SKM-1 (cell line): ENCODE measurements at regions not wholly inside any gene's neighbourhood (a gene's known extent, or its start where the extent isn't known, plus 50 kb on each side); places are given as distances from the start of the nearest gene placed in this dataset.

Source experiments
- DNase-seq: peaks from one replicate; lab custom pipeline; 2025; ENCODE audit not compliant: unreplicated experiment; lab: John Stamatoyannopoulos, UW

DNA sequence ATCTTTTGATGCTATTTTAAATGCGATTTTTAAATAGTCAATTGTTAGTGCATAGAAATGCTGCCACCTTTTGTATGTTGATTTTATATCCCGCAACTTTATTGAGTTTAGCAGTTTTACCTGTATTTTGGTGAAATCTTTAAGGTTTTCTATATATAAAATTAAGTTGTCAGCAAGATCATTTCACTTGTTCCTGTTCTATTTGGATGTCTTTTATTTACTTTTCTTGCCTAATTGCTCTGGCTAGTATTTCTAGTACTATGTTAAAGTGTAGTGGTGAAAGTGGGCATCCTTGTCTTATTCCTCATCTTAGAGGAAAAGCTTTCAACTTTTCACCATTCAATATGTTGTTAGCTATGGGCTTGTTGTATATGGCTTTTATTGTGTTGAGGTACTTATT, 813.3 kb upstream of the CELF2 start:
- no peak for DNase-seq

DNA sequence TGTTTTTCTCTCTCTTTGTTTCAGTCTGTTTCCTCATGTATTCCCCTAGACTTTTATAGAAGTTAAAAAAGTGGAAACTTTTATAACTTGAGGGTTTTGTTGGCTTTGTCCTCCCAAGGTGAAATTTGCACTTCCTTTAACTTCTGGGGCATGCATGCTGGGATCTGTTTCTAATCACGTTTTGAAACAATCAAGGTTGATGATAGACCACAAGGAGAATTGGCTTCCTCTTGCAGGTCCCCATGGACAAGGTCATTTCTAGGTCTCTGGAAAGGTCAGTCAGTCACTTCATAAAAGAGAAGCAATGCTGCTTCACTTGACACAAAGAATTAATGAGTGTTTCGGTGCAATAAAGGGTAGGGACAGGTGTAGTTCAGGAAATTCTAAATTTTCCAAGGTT, 811.8 kb upstream of the CELF2 start:
- DNase-seq = no peak

DNA sequence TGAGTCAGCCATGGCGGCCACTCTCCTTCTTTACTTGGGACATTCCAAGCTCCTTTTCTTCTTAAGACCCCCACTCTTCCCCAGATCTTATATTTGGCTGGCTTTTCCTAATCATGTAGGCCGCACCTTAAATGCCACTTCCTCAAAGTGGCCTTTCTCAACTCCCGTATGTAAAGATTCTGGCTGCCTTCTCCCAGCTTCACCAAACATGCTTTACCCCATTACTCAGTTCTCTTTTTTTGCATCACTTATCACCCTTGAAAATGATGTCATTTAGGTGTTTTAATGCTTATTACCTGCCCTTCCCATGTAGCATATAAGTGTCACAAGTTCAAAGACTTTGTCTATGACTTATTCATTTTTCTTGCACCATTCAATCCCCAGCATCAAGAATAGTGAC, 810.1 kb upstream of the CELF2 start:
- DNase-seq = no peak

DNA sequence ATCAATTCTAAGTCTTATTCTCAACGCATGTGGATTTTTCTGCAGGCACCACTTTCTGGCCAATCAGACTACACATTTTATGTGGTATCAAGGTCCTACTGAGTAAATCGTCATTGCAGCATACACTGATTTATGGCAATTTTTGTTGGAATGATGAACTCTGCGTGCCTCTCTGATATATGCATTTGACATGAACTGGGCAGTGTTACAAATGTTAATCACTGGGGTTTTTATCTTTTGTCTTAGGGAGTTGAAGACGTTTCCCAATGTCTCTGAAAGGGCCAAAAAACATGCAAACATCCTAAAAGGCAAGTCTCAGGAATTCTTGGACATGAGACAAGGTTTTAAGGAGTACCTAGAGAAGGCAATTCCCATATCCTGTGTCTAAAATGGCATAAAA, 809.5 kb upstream of the CELF2 start:
- no peak for DNase-seq

DNA sequence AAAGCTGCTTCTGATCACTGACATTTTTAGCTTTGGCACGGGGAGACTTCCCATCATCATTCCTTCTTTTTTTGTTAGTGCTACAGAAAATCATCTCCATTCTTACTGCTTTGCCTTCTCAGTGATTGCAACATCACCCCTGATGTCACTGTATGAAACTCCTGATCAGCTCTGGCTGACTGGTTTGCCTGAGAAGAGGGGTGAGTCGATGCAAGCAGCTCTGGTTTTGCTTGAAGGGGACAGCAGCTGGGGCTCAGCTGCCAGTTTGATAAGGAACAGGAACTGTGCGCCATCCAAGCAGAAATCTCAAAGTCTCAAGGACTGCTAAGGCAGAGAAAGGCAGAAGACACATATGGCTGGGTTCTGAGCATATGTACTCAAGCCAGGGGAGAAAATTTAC, 808.5 kb upstream of the CELF2 start:
- DNase-seq = no peak

DNA sequence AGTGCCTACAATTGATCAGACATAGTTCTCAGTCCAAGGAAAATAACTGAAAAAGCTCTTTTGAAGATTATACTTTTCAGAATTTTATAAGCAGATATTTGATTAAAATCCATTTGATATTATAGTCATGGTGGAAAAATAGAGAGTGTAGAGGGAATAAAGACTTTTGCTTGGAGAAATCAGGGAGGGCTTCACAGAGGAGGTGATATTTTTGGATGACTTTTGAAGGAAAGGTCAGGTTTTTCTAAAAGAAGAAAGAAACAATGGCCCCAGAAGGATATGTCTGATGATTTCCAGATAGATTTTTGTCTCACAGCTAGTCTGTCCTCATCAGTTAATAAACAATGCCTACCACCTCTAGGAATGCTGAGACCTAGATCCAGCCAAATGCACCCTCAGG, 806.3 kb upstream of the CELF2 start:
- DNase-seq = no peak

DNA sequence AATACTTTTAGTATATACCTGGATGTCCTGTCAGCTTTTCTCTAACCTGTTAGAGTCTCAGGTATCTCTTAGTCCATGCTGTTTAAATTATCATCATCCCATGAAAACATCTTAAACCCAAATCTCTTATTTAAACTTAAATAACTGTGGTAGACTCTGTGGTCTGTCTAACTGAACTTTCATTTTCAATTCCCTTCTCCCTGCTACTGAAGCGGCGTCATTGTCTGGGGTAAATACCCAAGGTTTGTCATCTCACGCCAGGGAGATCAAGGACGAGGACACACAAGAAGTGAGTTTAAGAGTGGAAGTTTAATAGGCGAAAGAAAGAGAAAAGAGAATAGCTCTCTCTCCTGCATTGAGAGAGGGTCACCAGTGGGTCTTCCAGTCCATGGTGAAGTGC, 804.4 kb upstream of the CELF2 start:
- DNase-seq = no peak

DNA sequence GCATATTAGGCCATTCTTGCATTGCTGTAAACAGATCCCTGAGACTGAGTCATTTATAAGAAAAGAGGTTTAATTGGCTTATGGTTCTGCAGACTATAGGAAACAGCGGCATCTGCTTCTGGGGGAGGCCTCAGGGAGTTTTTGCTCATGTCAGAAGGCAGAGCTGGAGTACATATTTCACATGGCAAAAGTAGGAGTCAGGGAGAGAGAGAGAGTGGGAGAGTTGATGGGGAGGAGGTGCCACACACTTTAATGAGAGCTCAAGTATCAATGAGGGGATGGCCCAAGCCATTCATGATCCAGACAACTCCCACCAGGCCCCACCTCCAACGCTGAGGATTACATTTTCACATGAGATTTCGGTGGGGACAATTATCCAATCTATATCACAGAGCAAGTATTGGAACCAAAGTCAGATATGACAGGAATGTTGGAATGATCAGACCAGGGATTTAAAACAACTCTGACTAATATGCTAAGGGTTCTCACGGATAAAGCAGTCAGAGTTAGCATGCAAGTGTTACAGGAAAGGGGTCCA, 795.3 kb upstream of the CELF2 start:
- no peak for DNase-seq

DNA sequence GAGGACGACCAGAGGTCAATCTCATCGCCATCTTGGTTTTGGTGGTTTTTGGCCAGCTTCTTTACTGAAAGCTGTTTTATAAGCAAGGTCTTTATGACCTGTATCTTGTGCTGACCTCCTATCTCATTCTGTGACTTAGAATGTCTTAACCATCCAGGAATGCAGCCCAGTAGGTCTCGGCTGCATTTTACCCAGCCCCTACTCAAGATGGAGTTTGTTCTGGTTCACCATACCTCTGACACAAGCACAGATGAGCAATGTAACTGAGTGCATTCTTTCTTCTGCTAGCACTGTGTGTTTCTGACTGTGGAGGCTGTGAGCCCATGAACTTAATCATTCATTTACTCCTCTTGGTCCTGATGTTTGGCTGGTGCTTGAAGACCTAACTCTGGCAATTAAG, 794.5 kb upstream of the CELF2 start:
- DNase-seq = no peak

DNA sequence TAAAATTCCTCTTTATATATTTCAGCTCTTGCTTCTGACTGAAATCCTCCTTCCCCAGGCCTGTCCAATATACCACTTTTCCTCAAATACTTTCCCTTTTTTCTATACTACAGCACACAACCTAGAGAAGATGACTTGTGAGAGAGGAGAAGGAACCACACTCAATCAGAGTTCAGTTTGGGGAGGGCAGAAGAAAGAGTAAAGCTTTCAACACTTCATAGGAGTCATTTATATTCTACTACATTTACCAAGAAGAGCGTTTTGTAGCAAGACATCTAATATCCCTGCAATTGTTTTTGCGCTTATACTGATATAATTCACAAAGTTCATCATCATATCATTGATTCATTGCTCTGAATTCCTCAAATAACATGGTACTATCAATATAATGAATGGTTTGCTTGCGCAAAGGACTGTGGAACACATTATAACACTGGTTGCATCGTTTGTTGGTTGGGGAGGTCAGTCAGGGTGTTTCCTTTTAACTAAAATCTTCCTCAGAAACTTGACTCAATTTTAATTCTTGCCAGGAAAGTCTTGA, 792.5 kb upstream of the CELF2 start:
- no peak for DNase-seq

DNA sequence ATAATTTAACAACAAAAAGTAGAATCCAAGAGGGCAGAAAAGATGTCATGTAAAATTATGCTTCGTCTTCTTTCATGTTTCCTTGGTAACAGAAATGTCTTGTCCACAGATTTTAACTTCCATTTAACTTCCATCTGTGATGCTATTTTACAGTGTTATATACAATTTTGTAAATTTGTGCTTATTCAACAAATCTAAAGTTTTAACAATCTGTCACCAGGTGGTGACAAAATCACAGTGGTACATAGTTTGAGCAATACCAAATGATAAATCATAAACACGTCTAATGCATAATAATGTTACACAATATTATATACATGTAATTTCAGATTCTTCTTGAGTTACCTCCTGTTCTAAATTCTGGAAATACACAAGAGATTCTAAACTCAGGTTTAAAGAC, 784.4 kb upstream of the CELF2 start:
- DNase-seq = no peak

DNA sequence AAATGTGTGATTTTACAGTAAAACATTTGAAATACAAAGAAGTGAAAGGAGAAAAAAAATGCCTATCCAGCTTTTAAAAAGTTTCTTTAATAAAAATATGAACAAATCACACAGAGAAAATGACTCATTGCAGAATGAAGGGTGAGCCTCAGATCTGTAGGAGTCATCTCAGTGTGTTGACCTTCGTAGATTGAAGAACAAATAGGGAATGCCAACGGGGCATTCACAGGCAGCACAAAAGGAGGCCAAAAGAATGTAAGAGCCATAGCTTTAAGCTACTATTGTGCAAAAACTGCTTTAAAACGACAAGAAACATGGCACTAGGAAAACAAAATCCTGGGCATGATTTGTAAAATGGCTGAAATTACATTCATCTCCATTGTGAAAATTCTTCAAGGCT, 782.7 kb upstream of the CELF2 start:
- DNase-seq = no peak

DNA sequence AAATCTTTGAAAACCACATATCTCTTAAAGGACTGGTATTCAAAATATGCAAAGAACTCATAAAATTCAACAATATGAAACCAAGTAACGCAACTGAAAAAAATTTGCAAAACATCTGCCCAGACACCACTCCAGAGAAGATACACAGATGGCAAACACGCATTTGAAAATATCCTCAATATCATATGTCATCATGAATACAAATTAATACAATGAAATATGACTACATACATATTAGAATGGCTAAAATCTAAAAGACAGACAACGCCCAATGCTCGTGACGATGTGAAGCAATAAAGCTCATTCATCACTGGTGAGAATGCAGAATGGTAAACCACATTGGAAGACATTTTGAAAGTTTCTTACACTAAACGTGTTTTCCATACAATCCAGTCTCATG, 770.1 kb upstream of the CELF2 start:
- no peak for DNase-seq

DNA sequence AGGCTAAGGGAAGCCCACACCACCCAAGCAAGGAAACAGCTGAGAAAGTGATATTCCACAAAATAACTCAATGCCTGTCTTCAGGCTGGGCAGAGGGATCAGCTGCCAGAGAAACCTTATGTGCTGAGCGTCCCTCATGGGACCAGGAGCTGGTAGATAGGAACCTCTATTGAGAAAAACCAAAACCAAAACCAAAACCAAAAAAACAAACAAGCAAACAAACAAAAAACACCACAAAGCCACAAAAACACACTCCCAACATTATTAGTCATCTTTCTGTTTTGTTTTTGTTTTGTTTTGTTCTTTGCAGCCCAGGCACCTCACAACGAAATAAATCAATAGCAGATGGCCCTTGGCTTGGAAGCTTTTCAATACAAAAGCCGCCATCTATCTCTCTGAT, 760.8 kb upstream of the CELF2 start:
- no peak for DNase-seq

DNA sequence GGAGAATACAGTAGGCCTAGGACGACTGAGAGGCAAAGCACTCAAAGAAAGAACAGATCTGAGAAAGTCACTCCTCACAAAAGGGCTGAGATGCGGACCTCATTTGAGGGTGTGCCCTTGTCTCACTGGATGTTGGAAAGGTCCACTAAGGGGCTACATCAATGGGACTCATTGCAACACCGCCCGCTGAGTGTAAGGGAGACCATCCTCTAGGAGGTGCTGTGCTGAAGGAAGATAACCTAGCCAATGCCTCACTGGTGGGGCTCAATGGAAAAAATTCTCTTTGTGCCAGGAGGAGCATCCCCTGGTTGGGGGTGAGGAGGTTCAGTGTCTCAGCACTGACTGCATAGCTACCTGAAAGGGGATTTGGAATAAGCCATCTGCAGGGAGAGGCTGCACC, 758.7 kb upstream of the CELF2 start:
- DNase-seq = no peak

DNA sequence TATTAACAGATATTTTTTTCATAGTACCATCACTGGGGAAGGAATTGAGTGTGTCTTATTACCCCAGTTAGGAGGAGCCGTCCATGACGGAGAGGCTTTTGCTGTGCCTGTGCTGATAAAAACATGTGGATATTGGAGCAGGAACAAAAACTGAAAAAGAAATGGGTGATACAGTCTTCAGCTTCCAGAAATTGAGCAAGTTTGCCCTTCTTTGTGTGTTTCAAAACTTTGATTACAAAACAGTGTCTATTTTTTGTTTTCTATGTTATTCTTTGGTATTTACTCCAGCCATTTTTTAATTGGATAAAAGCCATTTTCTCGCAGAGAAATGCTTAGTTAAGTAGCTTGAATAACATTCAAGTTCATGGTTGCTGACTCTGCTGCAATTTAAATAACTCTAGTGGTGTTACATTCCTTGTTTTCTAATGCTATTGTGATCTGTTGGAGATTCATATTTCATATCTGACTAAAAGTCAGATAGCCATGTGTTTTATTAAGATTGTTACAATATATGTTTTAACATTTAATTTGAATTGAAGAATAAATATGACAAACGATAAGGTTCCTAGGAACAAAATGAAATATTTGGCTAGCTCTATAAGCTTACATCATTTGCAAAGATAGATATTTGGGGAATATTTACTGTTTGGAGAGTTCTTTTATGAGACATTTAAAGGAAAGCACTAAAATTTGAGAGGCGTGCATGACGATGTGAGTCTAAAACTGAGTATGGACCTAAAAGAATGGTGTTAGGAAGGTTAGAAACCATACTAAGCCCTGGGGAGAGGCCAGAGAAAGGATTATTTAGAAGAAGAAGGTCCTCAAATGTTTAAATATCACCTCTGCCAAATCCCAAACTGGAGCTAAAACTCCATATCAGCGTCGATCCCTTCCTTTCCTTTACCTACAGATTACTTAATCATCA, 747.3 kb upstream of the CELF2 start:
- DNase-seq = no peak

DNA sequence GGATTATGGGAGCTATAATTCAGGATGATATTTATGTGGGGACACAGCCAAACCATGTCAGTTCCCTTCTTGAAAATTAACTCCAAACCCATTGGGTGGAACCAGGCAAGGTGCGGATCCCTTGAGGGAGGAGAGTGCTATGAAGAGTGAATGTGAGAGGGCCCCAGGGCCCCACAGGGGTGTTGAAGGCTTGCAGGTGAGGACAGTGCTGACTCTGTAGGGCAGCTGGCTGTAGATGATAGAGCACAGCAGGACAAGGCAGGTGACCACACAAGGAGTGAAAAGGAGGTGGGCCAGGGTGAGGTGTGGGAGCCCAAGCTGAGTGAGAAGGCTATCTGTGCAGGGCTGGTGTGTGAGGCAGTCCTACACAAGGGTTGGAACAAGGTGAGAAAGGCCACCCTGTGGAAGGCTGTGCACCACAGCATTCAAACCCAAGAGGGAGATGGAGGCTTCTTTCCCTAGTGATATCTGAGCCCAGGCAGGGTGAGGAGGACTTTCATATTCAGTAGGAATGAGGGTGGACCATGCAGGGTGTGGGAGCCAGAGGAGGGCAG, 746.0 kb upstream of the CELF2 start:
- DNase-seq = no peak

DNA sequence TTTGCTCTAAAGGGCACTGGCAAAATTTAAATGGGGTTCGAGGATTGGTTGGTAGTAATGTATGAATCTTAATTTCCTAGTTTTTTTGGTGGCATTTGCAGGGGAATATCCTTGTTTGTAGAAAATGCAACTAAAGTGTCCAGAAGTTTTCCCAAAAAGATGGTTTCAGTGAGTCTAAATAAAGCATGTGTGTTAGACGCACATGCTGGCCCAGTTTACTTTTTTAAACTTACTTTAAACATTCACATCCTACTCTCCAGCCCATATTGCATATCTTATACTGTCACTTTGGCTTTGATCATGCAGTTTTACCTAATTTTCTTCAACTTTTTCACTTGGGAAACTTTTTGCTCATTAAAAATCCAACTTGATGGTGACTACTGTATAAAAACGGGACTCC, 744.0 kb upstream of the CELF2 start:
- no peak for DNase-seq

DNA sequence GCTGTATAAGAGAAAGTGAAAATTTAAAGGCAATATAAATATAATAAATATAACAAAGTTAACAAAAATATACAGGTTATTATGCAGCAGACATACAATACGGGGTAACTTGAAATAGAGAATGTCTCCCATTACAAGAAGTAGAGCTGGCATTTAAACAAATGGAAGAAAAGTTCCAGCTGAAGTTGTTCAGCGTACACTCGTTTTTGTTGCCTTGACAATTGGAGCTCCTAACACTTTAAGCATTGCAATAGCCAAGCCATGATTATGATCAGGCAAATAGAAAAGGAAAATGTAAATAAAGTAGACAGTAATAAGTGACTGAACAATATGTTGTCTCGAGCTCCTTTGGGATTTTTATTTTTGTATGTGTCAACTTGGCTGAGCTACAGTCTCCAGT, 737.8 kb upstream of the CELF2 start:
- DNase-seq = no peak

DNA sequence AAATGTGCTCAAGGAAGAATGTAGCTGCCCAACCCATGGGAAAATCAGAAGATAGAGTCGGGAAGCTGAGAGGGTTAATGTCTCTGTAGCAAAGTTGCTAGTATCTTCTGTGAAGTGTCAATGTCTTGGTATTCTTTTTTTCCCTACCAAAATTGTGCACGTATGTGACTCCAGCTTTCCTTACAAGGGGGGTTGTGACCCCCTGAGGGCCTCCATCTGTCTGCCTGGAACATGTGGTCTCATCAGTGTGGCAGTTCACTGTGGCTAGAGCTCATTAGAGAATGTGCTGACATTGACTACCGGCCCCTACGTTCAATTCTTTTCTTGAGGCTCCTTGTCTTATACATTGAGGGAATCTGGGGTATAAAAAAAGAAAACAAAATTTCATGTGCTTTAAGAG, 725.2 kb upstream of the CELF2 start:
- DNase-seq = no peak

DNA sequence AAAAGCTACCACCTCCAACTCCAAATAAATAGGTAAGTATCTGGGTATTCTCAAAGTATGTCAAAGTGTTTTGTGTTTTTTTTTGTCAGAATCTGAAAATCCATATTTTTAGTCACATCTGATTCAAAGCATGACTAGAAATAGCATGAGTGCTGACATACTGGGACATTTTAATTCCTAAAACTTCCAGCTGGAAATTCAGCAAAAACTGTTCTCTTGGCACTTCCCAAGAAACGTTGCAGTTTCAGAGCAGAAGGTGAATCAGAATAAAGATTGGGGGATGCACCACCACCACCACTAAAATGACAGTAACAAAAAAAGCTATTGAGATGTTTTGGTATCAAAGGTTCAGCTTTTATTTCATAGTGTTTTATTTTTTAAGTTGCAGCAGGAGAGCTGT, 724.6 kb upstream of the CELF2 start:
- no peak for DNase-seq

DNA sequence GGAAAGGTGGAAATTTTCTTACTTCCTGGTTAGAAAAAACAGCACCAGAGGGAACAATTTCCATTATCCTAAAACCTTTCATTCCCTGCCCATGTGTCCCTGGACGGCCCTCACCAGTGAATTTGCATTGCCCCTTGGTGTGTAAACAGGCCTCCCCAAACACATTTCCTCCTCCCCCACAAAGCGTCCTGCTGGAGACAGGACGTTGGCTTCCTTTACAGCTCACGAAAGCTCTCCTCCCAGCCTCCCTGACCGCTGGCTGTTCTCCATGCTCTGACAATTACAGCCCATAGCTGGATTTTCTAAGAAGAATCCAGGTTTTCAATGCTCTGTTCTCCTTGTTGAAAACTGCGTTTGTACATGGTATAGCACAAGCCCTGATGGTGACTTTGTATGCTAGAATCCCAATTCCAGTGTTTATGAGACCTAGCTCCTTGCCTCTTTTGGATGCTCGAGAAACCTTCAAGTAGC, 724.2 kb upstream of the CELF2 start:
- DNase-seq = no peak
